Mesendoderm (in vitro differentiated cells): ENCODE measurements at regions not wholly inside any gene's neighbourhood (a gene's known extent, or its start where the extent isn't known, plus 50 kb on each side); places are given as distances from the start of the nearest gene placed in this dataset.

Experiments
- DNase-seq: peaks from one replicate; pipeline ENCODE4 v3.0.0; 2013
- H2AK5ac ChIP-seq: 2 replicates; pipeline ENCODE4 v1.6.1; 2013; ENCODE audit warnings: low read length, inconsistent platforms
- H2BK120ac ChIP-seq: 2 replicates; pipeline ENCODE4 v1.6.1; 2013; ENCODE audit warnings: low read depth, mild to moderate bottlenecking, low read length, moderate library complexity, mixed read lengths
- H2BK15ac ChIP-seq: replicated peaks from 2 replicates; pipeline ENCODE4 v1.6.1; 2013; ENCODE audit warnings: low read depth, mild to moderate bottlenecking, moderate library complexity
- H2BK5ac ChIP-seq: 2 replicates; pipeline ENCODE4 v1.6.1; 2013; ENCODE audit warnings: low read length, inconsistent platforms
- H3K18ac ChIP-seq: 2 replicates; pipeline ENCODE4 v1.6.1; 2013; ENCODE audit warnings: mild to moderate bottlenecking, low read length, mixed read lengths
- H3K23ac ChIP-seq: one replicate; pipeline ENCODE4 v1.6.1; 2013; ENCODE audit warnings: low read length
- H3K27ac ChIP-seq: 2 replicates; pipeline ENCODE4 v1.5.1; 2013; ENCODE audit warnings: low read depth, mild to moderate bottlenecking, inconsistent platforms, low read length, moderate library complexity
- H3K27me3 ChIP-seq: 2 replicates; pipeline ENCODE4 v1.6.1; 2013; ENCODE audit warnings: low read length, control low read depth, mild to moderate bottlenecking, inconsistent platforms; ENCODE audit not compliant: insufficient read depth, poor library complexity
- H3K36me3 ChIP-seq: 2 replicates; pipeline ENCODE4 v1.6.1; 2013; ENCODE audit warnings: low read length, inconsistent platforms; ENCODE audit not compliant: control insufficient read depth, insufficient read depth
- H3K4ac ChIP-seq: one replicate; pipeline ENCODE4 v1.6.1; 2013; ENCODE audit warnings: low read depth, mild to moderate bottlenecking, low read length, moderate library complexity
- H3K4me1 ChIP-seq: 2 replicates; pipeline ENCODE4 v1.6.1; 2013; ENCODE audit warnings: low read depth, low read length, inconsistent platforms; ENCODE audit not compliant: control insufficient read depth
- H3K4me2 ChIP-seq: 2 replicates; pipeline ENCODE4 v1.6.1; 2013; ENCODE audit warnings: low read length
- H3K4me3 ChIP-seq: 2 replicates; pipeline ENCODE4 v1.5.1; 2013; ENCODE audit warnings: mild to moderate bottlenecking, low read length
- H3K56ac ChIP-seq: one replicate; pipeline ENCODE4 v1.6.1; 2013; ENCODE audit warnings: low read length
- H3K79me1 ChIP-seq: 2 replicates; pipeline ENCODE4 v1.6.1; 2013; ENCODE audit warnings: low read length, inconsistent platforms
- H3K79me2 ChIP-seq: 2 replicates; pipeline ENCODE4 v1.6.1; 2013; ENCODE audit warnings: mild to moderate bottlenecking, low read length; ENCODE audit not compliant: control insufficient read depth, insufficient read depth
- H3K9ac ChIP-seq: 2 replicates; pipeline ENCODE4 v1.6.1; 2013; ENCODE audit warnings: low read length, inconsistent platforms
- H4K5ac ChIP-seq: one replicate; pipeline ENCODE4 v1.6.1; 2013; ENCODE audit warnings: low read length
- H4K8ac ChIP-seq: one replicate; pipeline ENCODE4 v1.6.1; 2013; ENCODE audit warnings: low read depth, mild to moderate bottlenecking, control low read depth, low read length, moderate library complexity
- WGBS: extraction: QIAGEN DNeasy Blood & Tissue Kit; methylation state at CpG from one replicate; pipeline ENCODE4 v1.1.7; 2013; ENCODE audit warnings: low lambda C conversion rate, missing lambda C conversion rate; ENCODE audit not compliant: insufficient coverage; ENCODE audit errors: extremely low coverage; 5-methylcytosine and 5-hydroxymethylcytosine counted together

GRCh38 chr10:44832595-44833390 lies 78.3 kb upstream of the TMEM72 start:
- no peaks in the 10 kb centered on the region for H3K27me3 ChIP-seq
- H3K56ac ChIP-seq = no peak overlapping the region
- no peak overlapping the region for H2BK5ac ChIP-seq
- no peak overlapping the region for H2AK5ac ChIP-seq
- H3K36me3 ChIP-seq = no peaks in the 10 kb centered on the region
- H3K27ac ChIP-seq = no peak overlapping the region
- DNase-seq = no peak
- H2BK120ac ChIP-seq = no peak overlapping the region
- H3K79me2 ChIP-seq = no peaks in the 10 kb centered on the region
- H3K18ac ChIP-seq = no peak overlapping the region
- H3K23ac ChIP-seq = no peak overlapping the region
- no CpG with 5 or more reads among the region's 6 CpGs for whole genome bisulfite sequencing
- no peaks in the 10 kb centered on the region for H3K4me1 ChIP-seq
- no peak overlapping the region for H3K4me2 ChIP-seq
- H3K4ac ChIP-seq = no peak overlapping the region
- H4K5ac ChIP-seq = no peak overlapping the region
- no peak overlapping the region for H4K8ac ChIP-seq
- H3K79me1 ChIP-seq = no peaks in the 10 kb centered on the region
- no peak overlapping the region for H3K9ac ChIP-seq
- no peak overlapping the region for H3K4me3 ChIP-seq
- H2BK15ac ChIP-seq = no peak overlapping the region

GRCh38 chr10:44834131-44834530 lies 77.0 kb upstream of the TMEM72 start:
- H3K36me3 ChIP-seq = no peaks in the 10 kb centered on the region
- H2AK5ac ChIP-seq = no peak overlapping the region
- WGBS = no CpG with 5 or more reads among the region's 4 CpGs

GRCh38 chr10:44835300-44835699 lies 75.8 kb upstream of the TMEM72 start:
- Histone ChIP-seq H3K23ac (no peak overlapping the region), H2BK5ac (no peak overlapping the region), H3K56ac (no peak overlapping the region), H2BK15ac (no peak overlapping the region), H3K27ac (no peak overlapping the region), H3K4me3 (no peak overlapping the region), H3K4me2 (no peak overlapping the region), H3K27me3 (no peaks in the 10 kb centered on the region), H4K8ac (no peak overlapping the region), H3K9ac (no peak overlapping the region), H3K36me3 (no peaks in the 10 kb centered on the region), H3K79me2 (no peaks in the 10 kb centered on the region), H3K18ac (no peak overlapping the region), H3K4ac (no peak overlapping the region), H3K4me1 (no peaks in the 10 kb centered on the region), H3K79me1 (no peaks in the 10 kb centered on the region), H2BK120ac (no peak overlapping the region), H4K5ac (no peak overlapping the region), H2AK5ac (no peak overlapping the region)
- WGBS = no CpG with 5 or more reads among the region's 2 CpGs
- DNase-seq = no peak

More at GRCh38 chr10:44834131-44834530, 77.0 kb upstream of the TMEM72 start:
- Histone ChIP-seq H2BK120ac (no peak overlapping the region), H3K4me2 (no peak overlapping the region), H4K5ac (no peak overlapping the region), H3K9ac (no peak overlapping the region), H3K79me2 (no peaks in the 10 kb centered on the region), H3K4me3 (no peak overlapping the region), H3K27ac (no peak overlapping the region), H3K23ac (no peak overlapping the region), H3K56ac (no peak overlapping the region), H3K4ac (no peak overlapping the region), H3K79me1 (no peaks in the 10 kb centered on the region), H2BK15ac (no peak overlapping the region), H2BK5ac (no peak overlapping the region), H3K4me1 (no peaks in the 10 kb centered on the region), H3K18ac (no peak overlapping the region), H3K27me3 (no peaks in the 10 kb centered on the region), H4K8ac (no peak overlapping the region)
- DNase-seq = no peak

GRCh38 chr10:44843484-44843883 lies 67.7 kb upstream of the TMEM72 start:
- Histone ChIP-seq H3K4me3 (no peak overlapping the region), H3K27ac (no peak overlapping the region), H3K18ac (no peak overlapping the region), H3K56ac (no peak overlapping the region), H2BK15ac (no peak overlapping the region), H2BK120ac (no peak overlapping the region), H4K5ac (no peak overlapping the region), H3K4me2 (no peak overlapping the region), H2AK5ac (no peak overlapping the region), H2BK5ac (no peak overlapping the region), H3K23ac (no peak overlapping the region), H3K36me3 (no peaks in the 10 kb centered on the region), H3K79me2 (no peaks in the 10 kb centered on the region), H3K79me1 (no peaks in the 10 kb centered on the region), H3K9ac (no peak overlapping the region), H3K27me3 (no peaks in the 10 kb centered on the region), H4K8ac (no peak overlapping the region), H3K4ac (no peak overlapping the region), H3K4me1 (no peaks in the 10 kb centered on the region)
- WGBS = no CpG with 5 or more reads among the region's 2 CpGs
- DNase-seq = no peak

GRCh38 chr10:44845361-44846175 lies 65.6 kb upstream of the TMEM72 start:
- no peak overlapping the region for H3K4me3 ChIP-seq
- no peak overlapping the region for H3K4me2 ChIP-seq
- no peak overlapping the region for H3K56ac ChIP-seq
- no peaks in the 10 kb centered on the region for H3K79me1 ChIP-seq
- no peak overlapping the region for H2BK120ac ChIP-seq
- no peak overlapping the region for H4K5ac ChIP-seq
- H3K79me2 ChIP-seq = no peaks in the 10 kb centered on the region
- H3K9ac ChIP-seq = no peak overlapping the region
- H3K27ac ChIP-seq = no peak overlapping the region
- H3K18ac ChIP-seq = no peak overlapping the region
- DNase-seq = no peak
- H4K8ac ChIP-seq = no peak overlapping the region
- no peaks in the 10 kb centered on the region for H3K36me3 ChIP-seq
- WGBS = no CpG with 5 or more reads among the region's 6 CpGs
- H3K4me1 ChIP-seq = no peaks in the 10 kb centered on the region
- no peak overlapping the region for H2AK5ac ChIP-seq
- no peaks in the 10 kb centered on the region for H3K27me3 ChIP-seq
- no peak overlapping the region for H2BK5ac ChIP-seq
- no peak overlapping the region for H3K4ac ChIP-seq
- no peak overlapping the region for H3K23ac ChIP-seq
- no peak overlapping the region for H2BK15ac ChIP-seq
